GM23338 (cell line): ENCODE measurements at regions not wholly inside any gene's neighbourhood (a gene's known extent, or its start where the extent isn't known, plus 50 kb on each side); places are given as distances from the start of the nearest gene placed in this dataset.

Experiments used
- ATAC-seq: fragments of 200-7000 bp; cut with Tn5 transposase; 3 replicates; pipeline ENCODE4 v1.9.1; 2020
- DNase-seq: peaks from one replicate; pipeline ENCODE4 v3.0.0-alpha.2; 2015; ENCODE audit warnings: low spot score
- H2AFZ ChIP-seq: fragments of 200-600 bp; sonication (generic); 2 replicates; pipeline ENCODE4 v1.8.0; 2016; ENCODE audit warnings: antibody characterized with exemption, mild to moderate bottlenecking, moderate library complexity
- H3F3A ChIP-seq: fragments of 200-600 bp; sonication (generic); replicated peaks from 2 replicates; pipeline ENCODE4 v1.8.0; 2017; ENCODE audit warnings: antibody characterized with exemption, mixed run types, low read depth
- H3K27ac ChIP-seq: fragments of 200-600 bp; sonication (generic); 2 replicates; pipeline ENCODE4 v1.6.1; 2016; ENCODE audit warnings: low read depth
- H3K27me3 ChIP-seq: fragments of 200-600 bp; sonication (generic); 2 replicates; pipeline ENCODE4 v1.8.0; 2016; ENCODE audit warnings: mild to moderate bottlenecking, mixed run types, moderate library complexity; ENCODE audit not compliant: insufficient read depth
- H3K36me3 ChIP-seq: fragments of 200-600 bp; sonication (generic); 2 replicates; pipeline ENCODE4 v1.8.0; 2016; ENCODE audit warnings: mild to moderate bottlenecking; ENCODE audit not compliant: insufficient read depth
- H3K4me1 ChIP-seq: fragments of 200-600 bp; sonication (generic); 2 replicates; pipeline ENCODE4 v1.8.0; 2016; ENCODE audit warnings: mild to moderate bottlenecking, moderate library complexity; ENCODE audit not compliant: insufficient read depth
- H3K4me2 ChIP-seq: fragments of 200-600 bp; sonication (generic); 2 replicates; pipeline ENCODE4 v1.7.1; 2017; ENCODE audit warnings: mixed run types
- H3K4me3 ChIP-seq: fragments of 200-600 bp; sonication (generic); 2 replicates; pipeline ENCODE4 v1.6.1; 2016; ENCODE audit warnings: mixed run types
- H3K79me2 ChIP-seq: fragments of 200-600 bp; sonication (generic); replicated peaks from 2 replicates; pipeline ENCODE4 v1.8.0; 2017; ENCODE audit warnings: mild to moderate bottlenecking; ENCODE audit not compliant: insufficient read depth
- H3K9me2 ChIP-seq: fragments of 200-600 bp; sonication (generic); 2 replicates; pipeline ENCODE4 v1.8.0; 2017; ENCODE audit not compliant: insufficient read depth
- H4K20me1 ChIP-seq: fragments of 200-600 bp; sonication (generic); replicated peaks from 2 replicates; pipeline ENCODE4 v1.8.0; 2017; ENCODE audit warnings: mild to moderate bottlenecking; ENCODE audit not compliant: insufficient read depth
- H3K27ac Mint-ChIP-seq: 2 replicates; pipeline ENCODE4 v1.8.0; 2020; ENCODE audit warnings: inconsistent platforms, mild to moderate bottlenecking, moderate library complexity, mixed read lengths
- H3K27me3 Mint-ChIP-seq: 3 replicates; pipeline ENCODE4 v1.8.0; 2022; ENCODE audit warnings: low read depth, mild to moderate bottlenecking, moderate library complexity, mixed read lengths, inconsistent platforms; ENCODE audit not compliant: insufficient read depth, poor library complexity
- H3K36me3 Mint-ChIP-seq: 3 replicates; pipeline ENCODE4 v1.8.0; 2021; ENCODE audit warnings: low read depth, mild to moderate bottlenecking, inconsistent platforms, moderate library complexity, mixed read lengths
- H3K4me1 Mint-ChIP-seq: 3 replicates; pipeline ENCODE4 v1.8.0; 2020; ENCODE audit warnings: mild to moderate bottlenecking, inconsistent platforms, mixed read lengths
- H3K4me3 Mint-ChIP-seq: 3 replicates; pipeline ENCODE4 v1.8.0; 2021; ENCODE audit warnings: moderate library complexity, mild to moderate bottlenecking, inconsistent platforms, mixed read lengths
- H3K9me3 Mint-ChIP-seq: 3 replicates; pipeline ENCODE4 v1.8.0; 2020; ENCODE audit warnings: moderate library complexity, mild to moderate bottlenecking, inconsistent platforms, mixed read lengths
- CREB1 ChIP-seq: fragments of 250-450 bp; sonication (Bioruptor Pico); IDR thresholded peaks from 2 replicates; pipeline ENCODE4 v1.5.0; 2020; ENCODE audit warnings: low read depth, mild to moderate bottlenecking, moderate library complexity
- CTCF ChIP-seq, 2 experiments: fragments of 200-600 bp in 1 of 2; sonication (generic) in 1 of 2; conservative IDR thresholded peaks; 2 replicates each; pipeline versions ENCODE4 v1.5.1 to v1.6.1; 2016 to 2017; ENCODE audit warnings: antibody characterized with exemption in 2 of 2, low read depth in 2 of 2, mild to moderate bottlenecking in 2 of 2, moderate library complexity in 1 of 2
- ETS1 ChIP-seq: IDR thresholded peaks from 2 replicates; pipeline ENCODE4 v1.6.1; 2016; ENCODE audit warnings: antibody characterized with exemption
- EZH2 ChIP-seq: fragments of 200-600 bp; sonication (generic); IDR thresholded peaks from one replicate; pipeline ENCODE4 v1.8.0; 2017; ENCODE audit warnings: antibody characterized with exemption, mild to moderate bottlenecking, low read depth; ENCODE audit not compliant: unreplicated experiment
- EZH2phosphoT487 ChIP-seq: fragments of 200-600 bp; sonication (generic); IDR thresholded peaks from one replicate; pipeline ENCODE4 v1.8.1; 2018; ENCODE audit warnings: antibody characterized with exemption; ENCODE audit not compliant: unreplicated experiment
- JUNB ChIP-seq: IDR thresholded peaks from one replicate; pipeline ENCODE4 v1.6.1; 2016; ENCODE audit warnings: antibody characterized with exemption; ENCODE audit not compliant: unreplicated experiment
- NANOG ChIP-seq: IDR thresholded peaks from 2 replicates; pipeline ENCODE4 v1.6.1; 2016; ENCODE audit warnings: antibody characterized with exemption, borderline replicate concordance
- POLR2AphosphoS5 ChIP-seq: IDR thresholded peaks from 2 replicates; pipeline ENCODE4 v1.6.1; 2016; ENCODE audit warnings: antibody characterized with exemption, low read depth
- REST ChIP-seq: IDR thresholded peaks from one replicate; pipeline ENCODE4 v1.6.1; 2018; ENCODE audit warnings: antibody characterized with exemption; ENCODE audit not compliant: unreplicated experiment
- STAT1 ChIP-seq: IDR thresholded peaks from one replicate; pipeline ENCODE4 v1.6.1; 2016; ENCODE audit warnings: antibody characterized with exemption; ENCODE audit not compliant: unreplicated experiment
- ZNF114 ChIP-seq: fragments of 250-450 bp; sonication (Bioruptor Pico); IDR thresholded peaks from 2 replicates; pipeline ENCODE4 v1.5.0; 2020; ENCODE audit warnings: mild to moderate bottlenecking, moderate library complexity
- ZNF331 ChIP-seq: fragments of 250-450 bp; sonication (Bioruptor Pico); IDR thresholded peaks from 2 replicates; pipeline ENCODE4 v1.5.0; 2020; ENCODE audit warnings: low read depth, mild to moderate bottlenecking, moderate library complexity
- ZNF462 ChIP-seq: fragments of 250-450 bp; sonication (Bioruptor Pico); IDR thresholded peaks from 2 replicates; pipeline ENCODE4 v1.5.0; 2020; ENCODE audit warnings: mild to moderate bottlenecking, moderate library complexity

GRCh38 chr3:78268716-78269668 lies 1229.1 kb downstream of the ROBO2 start:
- peak; percentile 69 for ATAC-seq
- peaks cover 3% of the 10 kb centered on the region; the same call in 2 of the 3 replicates for H3K36me3 Mint-ChIP-seq

More at GRCh38 chr3:78268716-78269668, 1229.1 kb downstream of the ROBO2 start:
- H3K9me2 ChIP-seq = peaks cover 6% of the 10 kb centered on the region; the same call in 1 of the 2 replicates
- Mint-ChIP-seq H3K4me1 (peaks cover 4% of the 10 kb centered on the region; the same call in 2 of the 3 replicates), H3K4me3 (no peak overlapping the region), H3K27me3 (no peaks in the 10 kb centered on the region), H3K9me3 (peaks cover 6% of the 10 kb centered on the region; the same call in 2 of the 3 replicates), H3K27ac (no peak overlapping the region)
- no peaks in the 10 kb centered on the region for H3K36me3 ChIP-seq
- H3F3A ChIP-seq = no peaks in the 10 kb centered on the region
- H3K27ac ChIP-seq = no peak overlapping the region
- H3K79me2 ChIP-seq = no peaks in the 10 kb centered on the region
- H2AFZ ChIP-seq = peak overlapping the region; percentile 79
- no peaks in the 10 kb centered on the region for H3K4me1 ChIP-seq
- no peak for DNase-seq
- no peak overlapping the region for H3K4me3 ChIP-seq
- no peaks in the 10 kb centered on the region for H3K27me3 ChIP-seq
- TF ChIP-seq CTCF (conservative IDR thresholded peaks at IDR 0.05; ENCODE audit: low read depth in 2 of 2) (no peak), ETS1 (no peak), ZNF462 (CRISPR knock-in tag) (no peak), JUNB (no peak), EZH2phosphoT487 (no peak), STAT1 (no peak), CREB1 (CRISPR knock-in tag) (no peak), ZNF114 (CRISPR knock-in tag) (no peak), ZNF331 (CRISPR knock-in tag) (no peak), EZH2 (no peak), POLR2AphosphoS5 (no peak), NANOG (no peak), REST (no peak)
- H3K4me2 ChIP-seq = no peak overlapping the region
- H4K20me1 ChIP-seq = no peaks in the 10 kb centered on the region
